Osteoblast (primary cell): ENCODE measurements at regions not wholly inside any gene's neighbourhood (a gene's known extent, or its start where the extent isn't known, plus 50 kb on each side); places are given as distances from the start of the nearest gene placed in this dataset.

Experiments used
- DNase-seq: peaks from one replicate; pipeline ENCODE4 v3.0.0; 2011; ENCODE audit warnings: low spot score, mixed read lengths; ENCODE audit not compliant: insufficient read length; ENCODE audit errors: missing footprints
- H2AFZ ChIP-seq: 2 replicates; pipeline ENCODE4 v1.6.0; 2011; ENCODE audit warnings: mild to moderate bottlenecking, low read length
- H3K27ac ChIP-seq: 2 replicates; pipeline ENCODE4 v1.5.1; 2011; ENCODE audit warnings: mild to moderate bottlenecking, low read depth, low read length, moderate library complexity
- H3K27me3 ChIP-seq: 2 replicates; pipeline ENCODE4 v1.6.0; 2012; ENCODE audit warnings: mild to moderate bottlenecking, control low read depth, inconsistent platforms, low read length, moderate library complexity; ENCODE audit not compliant: insufficient read depth
- H3K36me3 ChIP-seq: 2 replicates; pipeline ENCODE4 v1.5.1; 2011; ENCODE audit warnings: mild to moderate bottlenecking, low read length, control low read depth, moderate library complexity; ENCODE audit not compliant: insufficient read depth
- H3K4me1 ChIP-seq: 2 replicates; pipeline ENCODE4 v1.5.1; 2011; ENCODE audit warnings: mild to moderate bottlenecking, low read length, control low read depth, moderate library complexity; ENCODE audit not compliant: insufficient read depth
- H3K4me2 ChIP-seq: 2 replicates; pipeline ENCODE4 v1.6.0; 2011; ENCODE audit warnings: mild to moderate bottlenecking, low read length; ENCODE audit not compliant: insufficient read depth
- H3K4me3 ChIP-seq: fragments of 200-600 bp; sonication (generic); 3 replicates; pipeline ENCODE4 v1.5.1; 2012; ENCODE audit warnings: mild to moderate bottlenecking, low read length, inconsistent platforms; ENCODE audit not compliant: insufficient read depth
- H3K79me2 ChIP-seq: 2 replicates; pipeline ENCODE4 v1.6.0; 2012; ENCODE audit warnings: mild to moderate bottlenecking, low read length, control low read depth, inconsistent platforms; ENCODE audit not compliant: insufficient read depth
- H3K9me3 ChIP-seq: 2 replicates; pipeline ENCODE4 v1.5.1; 2011; ENCODE audit warnings: low read depth, low read length, control low read depth
- H4K20me1 ChIP-seq: 2 replicates; pipeline ENCODE4 v1.6.0; 2012; ENCODE audit warnings: mild to moderate bottlenecking, low read length, control low read depth; ENCODE audit not compliant: insufficient read depth
- CTCF ChIP-seq: IDR thresholded peaks from 2 replicates; pipeline ENCODE4 v1.5.1; 2011; ENCODE audit warnings: mild to moderate bottlenecking, low read depth, low read length, moderate library complexity; ENCODE audit errors: extremely low read depth

- Histone ChIP-seq H3K4me2 (no peak overlapping the region), H3K9me3 (no peaks in the 10 kb centered on the region), H3K4me3 (no peak overlapping the region), H4K20me1 (no peaks in the 10 kb centered on the region), H3K36me3 (no peaks in the 10 kb centered on the region), H3K27ac (no peak overlapping the region), H3K79me2 (no peaks in the 10 kb centered on the region), H3K4me1 (no peaks in the 10 kb centered on the region), H2AFZ (no peak overlapping the region), H3K27me3 (peaks cover 19% of the 10 kb centered on the region)
- no peak for DNase-seq
- TF ChIP-seq CTCF, result no peak
Observed at GRCh38 chr18:59961070-59961469, 61.3 kb downstream of the PMAIP1 start.

GRCh38 chr18:59960272-59960671 lies 60.5 kb downstream of the PMAIP1 start:
- no peak for DNase-seq
- no peak overlapping the region for H2AFZ ChIP-seq
- H3K79me2 ChIP-seq, result no peaks in the 10 kb centered on the region
- H3K4me1 ChIP-seq, result no peaks in the 10 kb centered on the region
- H3K27me3 ChIP-seq, result peaks cover 11% of the 10 kb centered on the region
- TF ChIP-seq CTCF, result no peak
- H3K27ac ChIP-seq, result no peak overlapping the region
- no peaks in the 10 kb centered on the region for H3K9me3 ChIP-seq
- H3K4me2 ChIP-seq, result no peak overlapping the region
- H3K36me3 ChIP-seq, result no peaks in the 10 kb centered on the region
- H3K4me3 ChIP-seq, result no peak overlapping the region
- no peaks in the 10 kb centered on the region for H4K20me1 ChIP-seq

GRCh38 chr18:59959606-59960005 lies 59.8 kb downstream of the PMAIP1 start:
- Histone ChIP-seq H4K20me1 (no peaks in the 10 kb centered on the region), H3K36me3 (no peaks in the 10 kb centered on the region), H3K79me2 (no peaks in the 10 kb centered on the region), H3K4me2 (no peak overlapping the region), H3K27me3 (peaks cover 5% of the 10 kb centered on the region), H3K27ac (no peak overlapping the region), H3K4me1 (peaks cover 4% of the 10 kb centered on the region), H2AFZ (no peak overlapping the region), H3K4me3 (no peak overlapping the region), H3K9me3 (no peaks in the 10 kb centered on the region)
- no peak for DNase-seq
- TF ChIP-seq CTCF, result no peak

GRCh38 chr18:59959073-59959472 lies 59.3 kb downstream of the PMAIP1 start:
- H3K27me3 ChIP-seq, result peaks cover 4% of the 10 kb centered on the region
- no peak overlapping the region for H2AFZ ChIP-seq
- DNase-seq, result no peak
- H3K79me2 ChIP-seq, result no peaks in the 10 kb centered on the region
- H3K9me3 ChIP-seq, result no peaks in the 10 kb centered on the region
- H3K4me3 ChIP-seq, result no peak overlapping the region
- H3K4me1 ChIP-seq, result peaks cover 9% of the 10 kb centered on the region
- H3K27ac ChIP-seq, result no peak overlapping the region
- H3K4me2 ChIP-seq, result no peak overlapping the region
- no peaks in the 10 kb centered on the region for H3K36me3 ChIP-seq
- H4K20me1 ChIP-seq, result no peaks in the 10 kb centered on the region
- TF ChIP-seq CTCF, result no peak
